Upper lobe of right lung (tissue), 1 donor: ENCODE measurements at regions not wholly inside any gene's neighbourhood (a gene's known extent, or its start where the extent isn't known, plus 50 kb on each side); places are given as distances from the start of the nearest gene placed in this dataset.

Experiments
- ATAC-seq: fragments of 200-7000 bp; cut with Tn5 transposase; one replicate; pipeline ENCODE4 v1.9.1; 2020; ENCODE audit warnings: mild to moderate bottlenecking, moderate library complexity
- DNase-seq: peaks from one replicate; pipeline ENCODE4 v3.0.0-alpha.2; 2020
- H3K27ac ChIP-seq: fragments of 200-600 bp; one replicate; pipeline ENCODE4 v1.8.0; 2022
- H3K27me3 ChIP-seq: fragments of 200-600 bp; one replicate; pipeline ENCODE4 v1.8.0; 2022; ENCODE audit warnings: mild to moderate bottlenecking
- H3K36me3 ChIP-seq: fragments of 200-600 bp; one replicate; pipeline ENCODE4 v1.8.0; 2022
- H3K4me1 ChIP-seq: fragments of 200-600 bp; one replicate; pipeline ENCODE4 v1.8.0; 2022
- H3K4me3 ChIP-seq: fragments of 200-600 bp; one replicate; pipeline ENCODE4 v1.8.0; 2022; ENCODE audit warnings: mild to moderate bottlenecking
- H3K9me3 ChIP-seq: fragments of 200-600 bp; one replicate; pipeline ENCODE4 v1.8.0; 2022
- intact Hi-C: fragments of 100-400 bp; cut with DNase I; formaldehyde crosslinking; loops from one replicate; pipeline ENCODE4 v1.11.0; 2022
- TF ChIP-seq, protein P1 (sequence below): fragments of 200-600 bp; IDR thresholded peaks from one replicate; pipeline ENCODE4 v1.8.0; 2022; ENCODE audit warnings: antibody characterized with exemption
- donor health status: DM: no; HTN: yes; CAD: no; lungs with severe emphysema.

DNA sequence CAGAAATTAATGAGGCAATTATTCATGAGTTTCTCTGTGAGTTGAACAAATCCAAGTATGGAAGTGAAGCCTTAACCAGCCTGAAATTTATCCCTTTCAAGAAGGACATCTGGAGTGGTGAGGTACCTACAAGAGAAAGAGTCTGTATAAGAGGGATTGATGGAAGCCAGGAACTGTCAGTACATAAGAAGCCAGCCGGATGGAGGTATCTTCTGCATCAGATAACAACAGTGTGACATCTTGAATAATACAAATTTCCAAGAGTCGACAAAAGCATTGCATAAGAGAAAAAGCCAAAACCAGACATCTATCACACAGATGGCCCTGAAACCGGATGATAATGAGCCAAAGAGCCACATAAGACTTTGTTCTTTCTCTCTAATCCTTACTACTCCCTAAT lies 781.2 kb downstream of the FLRT2 start:
- ATAC-seq (no peak), DNase-seq (no peak)
- Histone ChIP-seq H3K27me3 (no peaks in the 10 kb centered on the region), H3K9me3 (no peaks in the 10 kb centered on the region), H3K36me3 (no peaks in the 10 kb centered on the region), H3K4me1 (no peaks in the 10 kb centered on the region), H3K27ac (no peak overlapping the region), H3K4me3 (no peak overlapping the region)
- TF ChIP-seq, protein P1, sequence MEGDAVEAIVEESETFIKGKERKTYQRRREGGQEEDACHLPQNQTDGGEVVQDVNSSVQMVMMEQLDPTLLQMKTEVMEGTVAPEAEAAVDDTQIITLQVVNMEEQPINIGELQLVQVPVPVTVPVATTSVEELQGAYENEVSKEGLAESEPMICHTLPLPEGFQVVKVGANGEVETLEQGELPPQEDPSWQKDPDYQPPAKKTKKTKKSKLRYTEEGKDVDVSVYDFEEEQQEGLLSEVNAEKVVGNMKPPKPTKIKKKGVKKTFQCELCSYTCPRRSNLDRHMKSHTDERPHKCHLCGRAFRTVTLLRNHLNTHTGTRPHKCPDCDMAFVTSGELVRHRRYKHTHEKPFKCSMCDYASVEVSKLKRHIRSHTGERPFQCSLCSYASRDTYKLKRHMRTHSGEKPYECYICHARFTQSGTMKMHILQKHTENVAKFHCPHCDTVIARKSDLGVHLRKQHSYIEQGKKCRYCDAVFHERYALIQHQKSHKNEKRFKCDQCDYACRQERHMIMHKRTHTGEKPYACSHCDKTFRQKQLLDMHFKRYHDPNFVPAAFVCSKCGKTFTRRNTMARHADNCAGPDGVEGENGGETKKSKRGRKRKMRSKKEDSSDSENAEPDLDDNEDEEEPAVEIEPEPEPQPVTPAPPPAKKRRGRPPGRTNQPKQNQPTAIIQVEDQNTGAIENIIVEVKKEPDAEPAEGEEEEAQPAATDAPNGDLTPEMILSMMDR: no peak
- intact Hi-C loops: no loop called here

GRCh38 chr14:86310611-86311010 lies 780.7 kb downstream of the FLRT2 start:
- TF ChIP-seq, protein P1: no peak
- no peaks in the 10 kb centered on the region for H3K9me3 ChIP-seq
- H3K27ac ChIP-seq: no peak overlapping the region
- no peaks in the 10 kb centered on the region for H3K27me3 ChIP-seq
- H3K4me3 ChIP-seq: no peak overlapping the region
- no peak for DNase-seq
- intact Hi-C loops: no loop called here
- no peaks in the 10 kb centered on the region for H3K4me1 ChIP-seq
- no peak for ATAC-seq
- no peaks in the 10 kb centered on the region for H3K36me3 ChIP-seq

GRCh38 chr14:86310148-86310547 lies 780.2 kb downstream of the FLRT2 start:
- H3K27ac ChIP-seq: no peak overlapping the region
- H3K36me3 ChIP-seq: no peaks in the 10 kb centered on the region
- DNase-seq (no peak), ATAC-seq (no peak)
- H3K4me3 ChIP-seq: no peak overlapping the region
- TF ChIP-seq, protein P1: no peak
- H3K9me3 ChIP-seq: no peaks in the 10 kb centered on the region
- no peaks in the 10 kb centered on the region for H3K4me1 ChIP-seq
- intact Hi-C loops: no loop called here
- H3K27me3 ChIP-seq: no peaks in the 10 kb centered on the region

DNA sequence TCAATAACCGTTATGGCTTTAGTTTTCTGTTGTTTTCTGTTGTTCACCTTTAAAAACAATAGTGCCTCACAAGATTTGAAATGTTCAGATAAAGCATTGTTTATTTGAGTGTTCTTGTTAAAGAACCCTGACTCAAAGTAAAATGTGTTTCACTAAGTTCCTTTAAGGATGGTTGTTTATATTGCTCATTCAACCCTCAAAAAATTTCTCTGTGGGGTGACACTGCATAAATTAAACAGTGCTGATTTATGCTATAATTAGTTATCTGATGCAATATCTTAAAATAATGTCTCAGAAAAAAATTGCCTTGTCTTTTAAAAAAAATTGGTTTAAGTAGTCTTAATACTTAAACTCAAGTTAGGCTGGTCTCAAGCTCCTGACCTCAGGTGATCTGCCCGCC lies 775.1 kb downstream of the FLRT2 start:
- no peak for DNase-seq
- intact Hi-C loops: no loop called here
- H3K27me3 ChIP-seq: no peaks in the 10 kb centered on the region
- no peak overlapping the region for H3K27ac ChIP-seq
- H3K4me1 ChIP-seq: no peaks in the 10 kb centered on the region
- TF ChIP-seq, protein P1: no peak
- no peaks in the 10 kb centered on the region for H3K9me3 ChIP-seq
- no peak overlapping the region for H3K4me3 ChIP-seq
- H3K36me3 ChIP-seq: no peaks in the 10 kb centered on the region
- ATAC-seq: no peak

DNA sequence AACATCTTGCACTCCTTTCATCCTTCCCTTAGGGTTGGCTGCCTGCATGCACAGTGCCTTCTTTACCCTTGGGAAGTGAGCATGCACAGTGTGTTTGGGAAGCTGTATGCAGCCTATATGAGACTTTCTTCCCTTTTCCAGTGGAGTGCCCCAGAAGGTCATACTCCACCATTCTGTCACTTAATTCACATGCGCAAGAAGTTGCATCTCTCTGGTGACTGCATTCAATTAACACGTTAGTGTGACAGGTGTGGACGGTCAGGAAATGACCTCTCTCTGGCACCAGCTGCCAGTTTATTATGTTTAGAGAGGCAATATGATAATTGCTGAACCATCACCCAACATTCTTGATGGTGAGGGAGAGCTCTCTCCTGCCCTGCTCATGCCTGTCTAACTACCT lies 770.0 kb downstream of the FLRT2 start:
- intact Hi-C loops: no loop called here
- Histone ChIP-seq H3K4me1 (no peaks in the 10 kb centered on the region), H3K4me3 (no peak overlapping the region), H3K27ac (no peak overlapping the region), H3K9me3 (no peaks in the 10 kb centered on the region), H3K36me3 (no peaks in the 10 kb centered on the region), H3K27me3 (no peaks in the 10 kb centered on the region)
- no peak for ATAC-seq
- TF ChIP-seq, protein P1: no peak
- DNase-seq: no peak

GRCh38 chr14:86296173-86296572 lies 766.2 kb downstream of the FLRT2 start:
- no peak for ATAC-seq

More at GRCh38 chr14:86296173-86296572, 766.2 kb downstream of the FLRT2 start:
- DNase-seq: no peak
- Histone ChIP-seq H3K36me3 (no peaks in the 10 kb centered on the region), H3K27me3 (no peaks in the 10 kb centered on the region), H3K9me3 (no peaks in the 10 kb centered on the region), H3K27ac (no peak overlapping the region), H3K4me3 (no peak overlapping the region), H3K4me1 (no peaks in the 10 kb centered on the region)
- intact Hi-C loops: no loop called here
- TF ChIP-seq, protein P1: no peak
